HepG2 (cell line): ENCODE measurements at regions not wholly inside any gene's neighbourhood (a gene's known extent, or its start where the extent isn't known, plus 50 kb on each side); places are given as distances from the start of the nearest gene placed in this dataset.
A peak's percentile ranks its signal among the peaks of the same experiment; 100 is the strongest.

Experiments used
- ATAC-seq: fragments of 200-7000 bp; cut with Tn5 transposase; 3 replicates; pipeline ENCODE4 v1.9.1; 2020; ENCODE audit warnings: mild to moderate bottlenecking, moderate library complexity
- BruUV-seq: library from RNA; stranded (reverse); fragments of 400-500 nt; replicated peaks from 2 replicates; lab custom pipeline; 2021; lab: Mats Ljungman, UMichigan
- CTCF ChIA-PET: fragments of 300-600 bp; formaldehyde crosslinking; extraction: SDS; loops from one replicate; lab custom pipeline; 2021; ENCODE audit warnings: low total read pairs, inconsistent platforms, low intra/inter-chr PET ratio; lab: Yijun Ruan, JAX
- POLR2A ChIA-PET: fragments of 350-600 bp; sonication (Branson Sonifier 250); formaldehyde crosslinking; loops from one replicate; lab custom pipeline; 2020; ENCODE audit warnings: antibody characterized with exemption, inconsistent platforms; lab: Yijun Ruan, JAX
- DNase-seq: peaks from one replicate; pipeline ENCODE4 v3.0.0-alpha.2; 2015; ENCODE audit warnings: low spot score
- FAIRE-seq: peaks from 3 replicates; lab custom pipeline; 2011; peaks lifted over from hg19 to GRCh38; lab: Jason Lieb, UNC
- H2AFZ ChIP-seq: one replicate; pipeline ENCODE4 v1.6.1; 2011; ENCODE audit warnings: low read length, inconsistent platforms
- H3K27ac ChIP-seq: fragments of 300-600 bp; 3 replicates; pipeline ENCODE4 v1.8.0; 2011; ENCODE audit warnings: mixed run types, mild to moderate bottlenecking, mixed read lengths, low read length, inconsistent platforms; ENCODE audit not compliant: insufficient read depth; ENCODE audit errors: extremely low read length
- H3K27me3 ChIP-seq, 2 experiments: fragments of 200-600 bp in 1 of 2; 2 replicates in 1 of 2; 3 replicates in 1 of 2; pipeline versions ENCODE4 v1.6.0 to v1.8.0; 2011; ENCODE audit warnings: low read length in 2 of 2, mild to moderate bottlenecking in 2 of 2, moderate library complexity in 2 of 2, inconsistent platforms in 1 of 2; ENCODE audit not compliant: insufficient read depth in 2 of 2, control insufficient read depth in 1 of 2
- H3K36me3 ChIP-seq, 2 experiments: fragments of 200-600 bp in 1 of 2; replicated peaks in 1 of 2; 2 replicates in 1 of 2; 3 replicates in 1 of 2; pipeline versions ENCODE4 v1.5.1 to v1.8.0; 2011; ENCODE audit warnings: low read length in 2 of 2, inconsistent platforms in 1 of 2; ENCODE audit not compliant: insufficient read depth in 2 of 2, control insufficient read depth in 1 of 2
- H3K4me1 ChIP-seq: 2 replicates; pipeline ENCODE4 v1.5.1; 2012; ENCODE audit warnings: low read length, inconsistent platforms; ENCODE audit not compliant: insufficient read depth
- H3K4me2 ChIP-seq: 2 replicates; pipeline ENCODE4 v1.6.0; 2011; ENCODE audit warnings: low read depth, low read length, inconsistent platforms
- H3K4me3 ChIP-seq, 3 experiments: fragments of 200-600 bp in 1 of 3; sonication (generic), shearing (Covaris generic) in 1 of 3; replicated peaks in 1 of 3; 2 replicates each; pipeline ENCODE4 v1.5.1; 2011 to 2016; ENCODE audit warnings: low read length in 3 of 3, inconsistent platforms in 2 of 3, low read depth in 2 of 3, mild to moderate bottlenecking in 2 of 3, control low read depth in 1 of 3, mixed read lengths in 1 of 3; ENCODE audit not compliant: insufficient read depth in 1 of 3
- H3K79me2 ChIP-seq: one replicate; pipeline ENCODE4 v1.6.1; 2011; ENCODE audit warnings: low read length, inconsistent platforms; ENCODE audit not compliant: insufficient read depth
- H3K9ac ChIP-seq: 2 replicates; pipeline ENCODE4 v1.6.0; 2011; ENCODE audit warnings: mild to moderate bottlenecking, low read depth, low read length, inconsistent platforms; ENCODE audit not compliant: insufficient read depth
- H3K9me3 ChIP-seq: 2 replicates; pipeline ENCODE4 v1.5.1; 2012; ENCODE audit warnings: mild to moderate bottlenecking, low read length
- H4K20me1 ChIP-seq: 2 replicates; pipeline ENCODE4 v1.6.0; 2011; ENCODE audit warnings: inconsistent platforms, mild to moderate bottlenecking, low read length, moderate library complexity; ENCODE audit not compliant: insufficient read depth
- NAIF1 ChIP-seq: sonication (generic); formaldehyde crosslinking; IDR thresholded peaks from 2 replicates; pipeline ENCODE4 v1.5.0; 2020; ENCODE audit warnings: mild to moderate bottlenecking, missing genetic modification reagents, borderline replicate concordance
- SAP130 ChIP-seq: IDR thresholded peaks from 2 replicates; pipeline ENCODE4 v1.6.1; 2016; ENCODE audit warnings: low read depth
- TMF1 ChIP-seq: sonication (generic); formaldehyde crosslinking; IDR thresholded peaks from 2 replicates; pipeline ENCODE4 v1.8.1; 2022; ENCODE audit warnings: low read depth, missing genetic modification reagents
- ZFYVE20 ChIP-seq: sonication (generic); formaldehyde crosslinking; IDR thresholded peaks from 2 replicates; pipeline ENCODE4 v1.8.0; 2023; ENCODE audit warnings: low read depth, mild to moderate bottlenecking, moderate library complexity, missing genetic modification reagents, borderline replicate concordance
- ZNF619 ChIP-seq: sonication (generic); formaldehyde crosslinking; IDR thresholded peaks from 2 replicates; pipeline ENCODE4 v1.4.0; 2020; ENCODE audit warnings: mild to moderate bottlenecking, missing genetic modification reagents
- ZNF878 ChIP-seq: sonication (generic); formaldehyde crosslinking; IDR thresholded peaks from 2 replicates; pipeline ENCODE4 v1.8.1; 2023; ENCODE audit warnings: mild to moderate bottlenecking, missing genetic modification reagents, moderate library complexity
- whole genome bisulfite sequencing: methylation state at CpG from one replicate; pipeline ENCODE4 v1.1.6; 2017; ENCODE audit warnings: low lambda C conversion rate; 5-methylcytosine and 5-hydroxymethylcytosine counted together
- in situ Hi-C: cut with HindIII; loops from 2 replicates; pipeline ENCODE4 v1.10.0; 2017; ENCODE audit warnings: low pct_unique_long_range_greater_than_20kb; ENCODE audit not compliant: extremely low pct_ligation_motif_present
- intact Hi-C: fragments of 100-400 bp; cut with micrococcal nuclease; formaldehyde crosslinking; loops from one replicate; pipeline ENCODE4 v1.10.0; 2022; ENCODE audit not compliant: unreplicated experiment
- TF ChIP-seq, protein P1 (sequence below): fragments of 450-650 bp; IDR thresholded peaks from 2 replicates; pipeline ENCODE4 v1.6.1; 2016
- TF ChIP-seq, protein P2 (sequence below): sonication (generic); IDR thresholded peaks from 2 replicates; pipeline ENCODE4 v1.6.1; 2016; ENCODE audit warnings: low read depth, borderline replicate concordance

DNA sequence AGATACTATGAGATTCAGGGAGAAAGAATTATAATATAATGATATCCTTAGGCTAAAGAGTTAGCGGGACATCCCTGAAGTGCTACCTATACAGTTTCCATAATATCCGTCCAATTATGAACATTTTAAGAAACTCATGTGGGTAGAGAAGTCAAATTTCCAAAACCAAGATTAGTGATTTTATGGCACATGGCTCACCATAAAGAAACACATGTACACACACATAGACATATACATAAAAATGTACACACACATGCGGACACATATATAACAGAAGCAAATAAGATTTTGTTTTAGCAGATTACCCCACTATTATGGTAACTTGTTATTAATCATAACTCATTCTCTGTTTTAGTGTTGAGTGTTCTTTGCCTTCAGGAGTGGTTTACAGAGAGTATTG, 566.7 kb upstream of the NEGR1 start:
- no peaks in the 10 kb centered on the region for H4K20me1 ChIP-seq
- no peak overlapping the region for H2AFZ ChIP-seq
- no peak overlapping the region for H3K27ac ChIP-seq
- in situ Hi-C loops (no loop called here), intact Hi-C loops (loop anchor here (10.0 kb wide), 1 partner anchor 664 kb away; no protein-coding TSS in a partner anchor)
- ATAC-seq (no peak), FAIRE-seq (no peak), DNase-seq (no peak)
- H3K4me1 ChIP-seq, result no peaks in the 10 kb centered on the region
- CTCF ChIA-PET, result no interaction called here
- no peaks in the 10 kb centered on the region for H3K79me2 ChIP-seq
- H3K27me3 ChIP-seq, result no peaks in the 10 kb centered on the region
- H3K9ac ChIP-seq, result no peak overlapping the region
- WGBS, result 38% methylated on average over 3 of the region's 3 CpGs
- peaks cover 70% of the 10 kb centered on the region for H3K9me3 ChIP-seq
- BruUV-seq, result no TSS peak
- POLR2A ChIA-PET, result no interaction called here
- H3K36me3 ChIP-seq, result no peaks in the 10 kb centered on the region
- H3K4me3 ChIP-seq, result no peak overlapping the region
- no peak overlapping the region for H3K4me2 ChIP-seq
- TF ChIP-seq TMF1, result no peak
- TF ChIP-seq, protein P1, sequence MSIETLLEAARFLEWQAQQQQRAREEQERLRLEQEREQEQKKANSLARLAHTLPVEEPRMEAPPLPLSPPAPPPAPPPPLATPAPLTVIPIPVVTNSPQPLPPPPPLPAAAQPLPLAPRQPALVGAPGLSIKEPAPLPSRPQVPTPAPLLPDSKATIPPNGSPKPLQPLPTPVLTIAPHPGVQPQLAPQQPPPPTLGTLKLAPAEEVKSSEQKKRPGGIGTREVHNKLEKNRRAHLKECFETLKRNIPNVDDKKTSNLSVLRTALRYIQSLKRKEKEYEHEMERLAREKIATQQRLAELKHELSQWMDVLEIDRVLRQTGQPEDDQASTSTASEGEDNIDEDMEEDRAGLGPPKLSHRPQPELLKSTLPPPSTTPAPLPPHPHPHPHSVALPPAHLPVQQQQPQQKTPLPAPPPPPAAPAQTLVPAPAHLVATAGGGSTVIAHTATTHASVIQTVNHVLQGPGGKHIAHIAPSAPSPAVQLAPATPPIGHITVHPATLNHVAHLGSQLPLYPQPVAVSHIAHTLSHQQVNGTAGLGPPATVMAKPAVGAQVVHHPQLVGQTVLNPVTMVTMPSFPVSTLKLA, result peak; percentile 93

DNA sequence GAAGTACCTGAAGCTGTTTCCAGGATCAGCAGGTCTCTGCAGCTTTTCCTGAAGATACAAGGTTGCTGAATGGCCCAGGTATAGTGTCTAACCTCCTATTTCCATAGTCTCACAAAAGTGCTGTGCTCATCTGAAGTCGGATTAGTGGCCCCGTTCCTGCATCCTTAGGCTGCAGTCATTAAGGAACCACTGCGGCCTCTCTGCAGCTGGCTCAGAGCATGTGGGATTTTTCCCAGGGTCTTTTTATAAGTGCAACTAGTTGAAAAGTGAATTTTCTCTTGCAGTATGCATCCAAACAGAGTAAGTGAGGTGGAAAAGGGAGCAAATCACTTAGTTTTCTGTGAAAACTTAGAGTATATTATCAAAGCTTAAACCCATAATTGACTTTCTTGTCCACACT, 565.3 kb upstream of the NEGR1 start:
- Histone ChIP-seq H2AFZ (no peak overlapping the region), H4K20me1 (no peaks in the 10 kb centered on the region)
- TF ChIP-seq ZNF878 (CRISPR knock-in tag) (no peak), NAIF1 (CRISPR knock-in tag) (no peak), ZFYVE20 (CRISPR knock-in tag) (no peak), SAP130 (no peak), ZNF619 (CRISPR knock-in tag) (no peak)
- TF ChIP-seq, protein P2, sequence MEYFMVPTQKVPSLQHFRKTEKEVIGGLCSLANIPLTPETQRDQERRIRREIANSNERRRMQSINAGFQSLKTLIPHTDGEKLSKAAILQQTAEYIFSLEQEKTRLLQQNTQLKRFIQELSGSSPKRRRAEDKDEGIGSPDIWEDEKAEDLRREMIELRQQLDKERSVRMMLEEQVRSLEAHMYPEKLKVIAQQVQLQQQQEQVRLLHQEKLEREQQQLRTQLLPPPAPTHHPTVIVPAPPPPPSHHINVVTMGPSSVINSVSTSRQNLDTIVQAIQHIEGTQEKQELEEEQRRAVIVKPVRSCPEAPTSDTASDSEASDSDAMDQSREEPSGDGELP, result no peak
- TF ChIP-seq, all 625 proteins: peak for 0
- in situ Hi-C loops (no loop called here), intact Hi-C loops (loop anchor here (10.0 kb wide), 1 partner anchor 663 kb away; no protein-coding TSS in a partner anchor)
- H3K4me3 ChIP-seq, result no peak overlapping the region
- no TSS peak for BruUV-seq
- H3K4me1 ChIP-seq, result no peaks in the 10 kb centered on the region
- H3K27ac ChIP-seq, result no peak overlapping the region
- no peak overlapping the region for H3K4me2 ChIP-seq
- no peak overlapping the region for H3K9ac ChIP-seq
- no peaks in the 10 kb centered on the region for H3K36me3 ChIP-seq
- CTCF ChIA-PET, result no interaction called here
- no peak for DNase-seq
- H3K9me3 ChIP-seq, result peaks cover 76% of the 10 kb centered on the region
- H3K27me3 ChIP-seq, result no peaks in the 10 kb centered on the region
- H3K79me2 ChIP-seq, result no peaks in the 10 kb centered on the region
- FAIRE-seq, result no peak
- WGBS, result 3% methylated on average over 3 of the region's 3 CpGs
- POLR2A ChIA-PET, result no interaction called here
- no peak for ATAC-seq
